Stomach smooth muscle (tissue), 2 donors: ENCODE measurements at regions not wholly inside any gene's neighbourhood (a gene's known extent, or its start where the extent isn't known, plus 50 kb on each side); places are given as distances from the start of the nearest gene placed in this dataset.

ENCODE experiments used
- H3K27ac ChIP-seq: one replicate; pipeline ENCODE4 v1.7.0; 2013; ENCODE audit warnings: mild to moderate bottlenecking, low read length, inconsistent platforms
- H3K27me3 ChIP-seq, 2 donors: one replicate each; pipeline ENCODE4 v1.7.0; 2013; ENCODE audit warnings: low read length in 2 of 2; ENCODE audit not compliant: insufficient read depth in 2 of 2, control insufficient read depth in 1 of 2
- H3K36me3 ChIP-seq, 2 donors: one replicate each; pipeline ENCODE4 v1.7.0; 2013; ENCODE audit warnings: low read length in 2 of 2; ENCODE audit not compliant: control insufficient read depth in 2 of 2, insufficient read depth in 2 of 2
- H3K4me1 ChIP-seq: one replicate; pipeline ENCODE4 v1.7.0; 2013; ENCODE audit warnings: low read length; ENCODE audit not compliant: control insufficient read depth, insufficient read depth
- H3K4me3 ChIP-seq, 2 donors: one replicate each; pipeline ENCODE4 v1.7.0; 2013; ENCODE audit warnings: low read length in 2 of 2
- H3K9ac ChIP-seq, 2 donors: one replicate each; pipeline ENCODE4 v1.7.0; 2013; ENCODE audit warnings: low read length in 2 of 2, mild to moderate bottlenecking in 1 of 2
- H3K9me3 ChIP-seq, 2 donors: one replicate each; pipeline ENCODE4 v1.7.0; 2013; ENCODE audit warnings: low read length in 2 of 2; ENCODE audit not compliant: control insufficient read depth in 2 of 2
- donor health status: healthy.
- donor health status: Pancreatic carcinoma.

DNA sequence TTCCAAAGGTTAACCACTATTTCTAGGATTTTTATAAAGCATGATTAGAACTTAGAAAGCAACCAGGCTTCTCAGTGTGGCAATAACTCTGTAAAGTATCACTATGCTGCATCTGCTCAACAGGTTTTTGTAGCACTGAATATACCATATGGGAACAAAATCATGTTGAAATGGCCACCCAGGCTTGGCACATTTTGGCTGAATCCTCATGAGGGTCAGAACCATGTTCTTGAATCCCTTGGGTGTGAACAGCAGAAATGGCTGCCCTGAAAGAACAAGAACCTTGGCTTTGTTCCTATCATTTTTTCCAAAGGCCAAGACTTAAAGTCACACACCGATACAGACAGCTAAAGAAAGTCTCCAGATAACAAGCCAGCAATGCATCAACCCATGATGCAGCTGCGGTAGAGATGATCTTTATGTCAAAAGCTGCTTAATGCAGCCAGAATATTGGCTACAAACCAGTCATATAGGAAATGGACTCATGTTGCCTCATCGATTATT, 283.0 kb upstream of the NOX3 start:
- no peak overlapping the region for H3K27ac ChIP-seq
- no peaks in the 10 kb centered on the region for H3K27me3 ChIP-seq
- H3K4me1 ChIP-seq: no peaks in the 10 kb centered on the region

DNA sequence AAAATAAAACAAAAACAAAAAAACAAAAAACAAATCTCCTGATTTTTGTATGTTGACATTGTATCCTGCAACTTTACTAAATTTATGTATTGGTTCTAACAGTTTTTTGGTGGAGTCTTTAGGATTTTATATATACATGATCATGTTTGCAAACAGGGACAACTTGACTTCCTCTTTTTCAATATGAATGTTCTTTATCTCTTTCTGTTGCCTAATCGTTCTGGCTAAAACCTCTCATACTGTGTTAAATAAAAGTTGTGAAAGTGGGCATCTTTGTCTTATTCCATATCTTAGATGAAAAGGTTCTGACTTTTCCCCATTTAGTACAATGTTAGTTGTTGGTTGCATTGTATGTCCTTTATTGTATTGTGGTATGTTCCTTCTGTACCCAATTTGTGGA, 261.7 kb upstream of the NOX3 start:
- Histone ChIP-seq H3K4me3 (no peak overlapping the region), H3K27ac (no peak overlapping the region), H3K9me3 (no peaks in the 10 kb centered on the region), H3K9ac (no peak overlapping the region), H3K36me3 (no peaks in the 10 kb centered on the region), H3K27me3 (no peaks in the 10 kb centered on the region), H3K4me1 (no peaks in the 10 kb centered on the region)

More for the DNA sequence above, 283.0 kb upstream of the NOX3 start:
- H3K9ac ChIP-seq: no peak overlapping the region
- no peaks in the 10 kb centered on the region for H3K9me3 ChIP-seq
- H3K4me3 ChIP-seq: no peak overlapping the region
- no peaks in the 10 kb centered on the region for H3K36me3 ChIP-seq

DNA sequence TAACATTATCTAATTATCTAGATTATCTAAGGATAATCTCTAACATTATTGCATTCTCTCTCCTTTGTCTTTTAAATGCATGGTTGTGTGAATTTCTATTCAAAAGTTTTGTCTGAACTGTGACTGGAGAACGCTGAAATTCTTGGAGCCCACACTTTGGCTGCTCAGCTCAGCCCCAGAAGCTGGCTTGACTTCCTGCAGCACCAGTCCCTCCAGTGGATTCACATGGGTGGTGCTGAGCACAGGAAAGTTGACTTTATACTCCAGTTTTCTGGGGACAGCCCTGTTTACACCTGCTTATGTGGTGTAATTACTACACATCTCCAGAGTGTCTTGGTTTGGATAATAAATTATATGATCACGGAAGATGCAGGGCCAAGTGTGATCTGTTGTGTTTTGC, 255.1 kb upstream of the NOX3 start:
- Histone ChIP-seq H3K4me3 (no peak overlapping the region), H3K27me3 (no peaks in the 10 kb centered on the region), H3K4me1 (no peaks in the 10 kb centered on the region), H3K9me3 (peaks cover 0 to 2% of the 10 kb centered on the region in 2 donors), H3K27ac (no peak overlapping the region), H3K36me3 (no peaks in the 10 kb centered on the region), H3K9ac (no peak overlapping the region)

DNA sequence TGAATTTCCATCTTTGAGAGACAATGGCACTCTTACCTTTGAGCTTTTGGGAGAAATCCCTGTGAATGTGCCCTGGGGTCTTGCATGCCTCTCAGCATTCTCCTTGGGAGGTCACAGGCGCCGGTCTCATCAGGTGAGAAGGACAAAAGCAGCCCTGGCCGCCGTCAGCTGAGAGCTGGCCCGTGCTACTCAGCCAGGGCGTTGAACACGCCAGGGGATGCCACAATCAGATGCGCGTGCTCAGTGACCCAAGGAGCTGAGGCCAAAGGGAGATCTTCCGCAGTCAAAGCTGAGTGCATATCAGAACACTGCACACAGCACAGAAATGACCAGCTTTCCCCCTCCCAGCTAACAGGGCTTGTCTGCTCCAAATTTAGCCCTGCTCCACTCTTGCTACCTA, 253.6 kb upstream of the NOX3 start:
- peaks cover 0 to 2% of the 10 kb centered on the region in 2 donors for H3K9me3 ChIP-seq
- H3K27ac ChIP-seq: no peak overlapping the region
- no peaks in the 10 kb centered on the region for H3K36me3 ChIP-seq
- no peaks in the 10 kb centered on the region for H3K4me1 ChIP-seq
- no peak overlapping the region for H3K4me3 ChIP-seq
- no peaks in the 10 kb centered on the region for H3K27me3 ChIP-seq
- H3K9ac ChIP-seq: no peak overlapping the region

DNA sequence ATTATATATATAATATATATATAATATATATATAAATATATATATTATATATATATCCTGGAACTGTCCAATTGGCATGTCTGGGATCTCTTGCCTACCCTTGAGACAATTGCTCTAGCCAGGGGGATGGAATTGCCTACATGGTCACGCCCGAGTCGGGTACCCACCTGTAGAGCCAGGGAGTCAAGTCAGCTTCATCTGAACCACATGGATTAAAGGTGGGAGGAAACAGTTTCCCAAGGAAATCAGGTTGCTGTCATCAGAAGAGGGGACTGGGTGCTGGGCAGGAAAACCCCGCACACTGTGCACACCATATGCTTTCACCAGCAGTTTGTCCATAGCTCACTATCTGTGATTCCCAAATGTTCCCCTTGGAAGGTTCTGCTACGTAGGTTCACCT, 252.5 kb upstream of the NOX3 start:
- no peaks in the 10 kb centered on the region for H3K36me3 ChIP-seq
- H3K4me3 ChIP-seq: no peak overlapping the region
- H3K27ac ChIP-seq: no peak overlapping the region
- H3K4me1 ChIP-seq: no peaks in the 10 kb centered on the region
- no peak overlapping the region for H3K9ac ChIP-seq
- H3K9me3 ChIP-seq: peaks cover 0 to 2% of the 10 kb centered on the region in 2 donors
- no peaks in the 10 kb centered on the region for H3K27me3 ChIP-seq

DNA sequence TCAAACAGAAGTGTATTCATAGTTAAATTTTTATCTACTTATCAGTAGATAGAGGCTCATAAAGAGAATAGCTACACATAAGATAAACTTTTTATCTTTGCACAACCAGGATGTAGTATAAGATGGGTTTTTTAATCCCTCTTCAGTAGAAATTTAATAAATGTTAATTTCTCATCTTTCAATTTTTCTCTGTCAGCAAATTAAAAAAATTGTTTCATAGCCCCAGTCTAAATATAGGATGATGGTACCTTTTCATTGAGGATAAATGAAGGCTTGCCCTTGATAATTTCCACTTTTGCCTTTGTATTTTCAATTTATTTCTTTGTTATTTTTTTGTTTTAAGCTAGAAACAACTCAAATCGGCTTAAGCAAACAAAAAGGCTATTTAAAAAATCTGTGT, 251.2 kb upstream of the NOX3 start:
- H3K9me3 ChIP-seq: peaks cover 0 to 4% of the 10 kb centered on the region in 2 donors
- no peak overlapping the region for H3K9ac ChIP-seq
- H3K27ac ChIP-seq: no peak overlapping the region
- no peaks in the 10 kb centered on the region for H3K27me3 ChIP-seq
- H3K4me1 ChIP-seq: no peaks in the 10 kb centered on the region
- H3K36me3 ChIP-seq: no peaks in the 10 kb centered on the region
- no peak overlapping the region for H3K4me3 ChIP-seq

DNA sequence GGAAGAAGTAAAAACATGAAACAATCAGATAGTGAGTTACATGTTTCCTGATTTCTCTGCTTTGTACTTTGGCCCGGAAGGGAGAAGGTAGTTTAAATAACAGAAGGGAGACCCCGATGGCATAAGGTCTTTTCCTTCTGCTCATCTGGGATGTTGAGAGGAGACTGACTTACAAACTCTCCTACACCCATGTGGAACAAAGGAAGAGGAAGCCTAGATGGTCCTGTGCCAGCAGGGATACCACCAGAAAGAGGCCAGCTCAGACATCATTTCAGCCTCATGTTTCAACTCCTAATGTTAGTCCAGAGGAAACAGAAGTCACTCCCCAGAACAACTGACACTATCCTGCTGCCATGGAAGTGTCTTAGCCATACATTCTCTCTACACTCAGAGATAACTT, 250.7 kb upstream of the NOX3 start:
- Histone ChIP-seq H3K9ac (no peak overlapping the region), H3K27ac (no peak overlapping the region), H3K4me1 (no peaks in the 10 kb centered on the region), H3K27me3 (no peaks in the 10 kb centered on the region), H3K9me3 (peaks cover 0 to 4% of the 10 kb centered on the region in 2 donors), H3K36me3 (no peaks in the 10 kb centered on the region), H3K4me3 (no peak overlapping the region)

DNA sequence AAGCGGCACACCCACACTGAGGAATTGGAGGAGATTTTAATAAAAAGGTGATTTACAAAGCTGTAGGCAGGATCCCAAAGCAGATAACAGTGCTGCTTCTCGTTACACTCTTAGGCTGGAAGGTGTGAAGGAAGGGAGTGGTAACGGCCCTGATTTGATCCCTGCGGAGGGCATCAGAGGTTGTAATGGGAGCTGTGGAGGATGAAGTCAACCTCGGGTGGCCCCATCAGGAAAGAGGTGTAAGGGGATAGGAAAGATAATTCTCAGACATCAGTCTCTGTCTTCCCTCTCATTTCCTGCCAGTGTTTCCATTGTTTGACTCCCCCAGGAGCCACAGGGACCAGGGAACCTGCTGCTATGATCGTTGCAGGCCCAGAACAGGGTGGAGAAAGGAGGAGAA, 245.7 kb upstream of the NOX3 start:
- Histone ChIP-seq H3K4me1 (no peaks in the 10 kb centered on the region), H3K9ac (no peak overlapping the region), H3K9me3 (peaks cover 0 to 2% of the 10 kb centered on the region in 2 donors), H3K27ac (no peak overlapping the region), H3K27me3 (no peaks in the 10 kb centered on the region), H3K36me3 (no peaks in the 10 kb centered on the region), H3K4me3 (no peak overlapping the region)

DNA sequence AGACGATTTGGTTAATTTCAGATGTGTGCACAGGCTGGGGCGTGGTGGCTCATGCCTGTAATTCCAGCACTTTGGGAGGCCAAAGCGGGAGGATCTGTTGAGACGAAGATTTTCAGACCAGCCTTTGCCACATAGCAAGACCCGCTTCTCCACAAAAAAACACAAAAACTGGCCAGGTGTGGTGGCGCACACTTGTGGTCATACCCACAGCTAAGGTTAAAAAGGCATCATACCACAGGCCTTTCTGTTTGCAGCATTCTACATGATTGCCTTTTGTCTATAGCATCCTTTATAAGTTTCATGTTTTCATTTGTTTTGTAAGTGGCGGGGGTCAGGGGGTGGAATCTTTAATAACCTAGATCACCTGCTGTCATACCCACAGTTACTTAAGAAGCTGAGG, 239.9 kb upstream of the NOX3 start:
- H3K9me3 ChIP-seq: no peaks in the 10 kb centered on the region
- H3K27ac ChIP-seq: no peak overlapping the region
- H3K4me1 ChIP-seq: no peaks in the 10 kb centered on the region
- no peak overlapping the region for H3K4me3 ChIP-seq
- no peak overlapping the region for H3K9ac ChIP-seq
- no peaks in the 10 kb centered on the region for H3K36me3 ChIP-seq
- H3K27me3 ChIP-seq: no peaks in the 10 kb centered on the region

DNA sequence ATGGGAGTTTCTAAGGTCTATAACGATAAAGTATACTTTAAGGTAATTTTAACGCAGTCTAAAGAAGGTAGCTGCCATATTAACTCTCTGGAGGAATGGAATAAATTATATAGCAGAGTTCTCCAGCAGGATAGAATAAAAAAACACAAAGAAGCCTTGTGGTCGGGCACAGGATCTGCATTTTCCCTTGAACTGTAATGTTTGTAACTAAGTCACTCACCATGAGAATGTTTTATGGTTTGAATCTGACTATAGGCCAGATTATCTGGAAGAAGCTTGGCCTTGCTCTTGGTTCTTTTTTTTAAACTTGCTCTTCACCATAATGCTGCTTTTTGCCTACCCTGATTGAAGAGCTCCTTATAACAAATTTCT, 238.8 kb upstream of the NOX3 start:
- Histone ChIP-seq H3K4me3 (no peak overlapping the region), H3K27ac (no peak overlapping the region), H3K36me3 (no peaks in the 10 kb centered on the region), H3K4me1 (no peaks in the 10 kb centered on the region), H3K9ac (no peak overlapping the region), H3K27me3 (no peaks in the 10 kb centered on the region), H3K9me3 (no peaks in the 10 kb centered on the region)

DNA sequence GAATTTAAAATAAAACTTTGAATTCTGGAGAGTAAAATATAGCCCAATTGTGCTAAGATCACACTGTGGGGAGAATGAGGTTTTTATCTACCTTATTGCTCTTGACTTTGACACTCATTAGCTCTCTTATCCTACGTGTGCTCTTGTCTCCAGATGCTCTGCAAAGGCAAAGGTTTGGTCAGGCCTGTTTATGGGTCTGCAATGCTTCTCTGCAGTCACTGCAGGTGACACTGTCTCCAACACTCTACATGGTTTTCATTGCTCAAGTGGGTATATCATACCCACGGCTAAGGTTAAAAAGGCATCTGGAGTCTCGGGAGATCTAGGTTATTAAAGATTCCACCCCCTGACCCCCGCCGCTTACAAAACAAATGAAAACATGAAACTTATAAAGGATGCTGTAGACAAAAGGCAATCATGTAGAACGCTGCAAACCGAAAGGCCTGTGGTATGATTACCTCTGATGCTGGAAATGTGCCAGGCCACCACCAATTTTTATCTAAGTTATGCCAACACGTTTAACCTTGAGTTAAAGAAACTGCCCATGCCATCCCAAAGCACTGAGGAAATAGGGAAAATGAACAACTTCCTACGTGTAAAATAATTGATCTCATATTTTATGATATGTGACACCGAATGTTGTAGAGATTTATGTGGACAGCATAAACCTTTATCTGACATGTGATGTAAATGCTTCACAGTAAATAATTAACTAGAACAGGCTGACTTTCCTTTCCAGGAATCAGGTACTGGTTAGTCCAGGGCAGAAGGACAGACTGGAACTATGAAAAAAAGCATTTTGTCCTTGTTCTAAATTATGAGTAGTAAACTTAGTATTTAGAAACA, 238.2 kb upstream of the NOX3 start:
- no peaks in the 10 kb centered on the region for H3K36me3 ChIP-seq
- no peak overlapping the region for H3K4me3 ChIP-seq
- H3K27ac ChIP-seq: no peak overlapping the region
- no peak overlapping the region for H3K9ac ChIP-seq
- H3K4me1 ChIP-seq: no peaks in the 10 kb centered on the region
- no peaks in the 10 kb centered on the region for H3K27me3 ChIP-seq
- no peaks in the 10 kb centered on the region for H3K9me3 ChIP-seq
